ENCODE measurements at regions not wholly inside any gene's neighbourhood (a gene's known extent, or its start where the extent isn't known, plus 50 kb on each side); places are given as distances from the start of the nearest gene placed in this dataset.

DNA sequence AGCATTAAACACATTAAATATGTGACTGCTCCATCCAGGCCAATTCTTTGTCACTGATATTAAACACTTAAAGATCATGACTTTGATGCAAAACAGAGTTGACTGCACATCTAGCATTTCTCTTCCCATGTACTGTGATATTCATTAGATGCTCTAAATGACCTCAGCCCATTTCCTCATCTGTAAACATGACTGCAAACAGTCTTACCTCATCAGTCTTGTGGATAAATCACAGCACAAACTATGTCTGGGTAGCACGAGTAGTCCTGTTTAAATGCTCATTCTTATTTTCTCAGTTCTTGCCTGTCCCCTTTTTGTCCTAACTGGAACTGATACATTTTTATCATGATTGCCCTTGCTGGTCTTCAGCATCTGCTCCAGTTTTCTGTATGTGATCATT is 1974.8 kb upstream of the LRRTM1 start:
- H3K79me2 ChIP-seq (ENCODE audit: low read length), result no peaks in the 10 kb centered on the region
- no peak for TF ChIP-seq EZH2 (optimal IDR thresholded peaks at IDR 0.05; ENCODE audit: low read depth, low read length)
- no peak for TF ChIP-seq EZH2phosphoT487 (IDR thresholded peaks at IDR 0.05; ENCODE audit: low read length)
- TF ChIP-seq, protein P1, sequence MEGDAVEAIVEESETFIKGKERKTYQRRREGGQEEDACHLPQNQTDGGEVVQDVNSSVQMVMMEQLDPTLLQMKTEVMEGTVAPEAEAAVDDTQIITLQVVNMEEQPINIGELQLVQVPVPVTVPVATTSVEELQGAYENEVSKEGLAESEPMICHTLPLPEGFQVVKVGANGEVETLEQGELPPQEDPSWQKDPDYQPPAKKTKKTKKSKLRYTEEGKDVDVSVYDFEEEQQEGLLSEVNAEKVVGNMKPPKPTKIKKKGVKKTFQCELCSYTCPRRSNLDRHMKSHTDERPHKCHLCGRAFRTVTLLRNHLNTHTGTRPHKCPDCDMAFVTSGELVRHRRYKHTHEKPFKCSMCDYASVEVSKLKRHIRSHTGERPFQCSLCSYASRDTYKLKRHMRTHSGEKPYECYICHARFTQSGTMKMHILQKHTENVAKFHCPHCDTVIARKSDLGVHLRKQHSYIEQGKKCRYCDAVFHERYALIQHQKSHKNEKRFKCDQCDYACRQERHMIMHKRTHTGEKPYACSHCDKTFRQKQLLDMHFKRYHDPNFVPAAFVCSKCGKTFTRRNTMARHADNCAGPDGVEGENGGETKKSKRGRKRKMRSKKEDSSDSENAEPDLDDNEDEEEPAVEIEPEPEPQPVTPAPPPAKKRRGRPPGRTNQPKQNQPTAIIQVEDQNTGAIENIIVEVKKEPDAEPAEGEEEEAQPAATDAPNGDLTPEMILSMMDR (IDR thresholded peaks at IDR 0.05; ENCODE audit: low read length), result no peak
- H3K9me3 ChIP-seq (replicated peaks; ENCODE audit: insufficient read depth, low read length), result no peaks in the 10 kb centered on the region
- H3K9me2 ChIP-seq (replicated peaks; ENCODE audit: insufficient read depth, low read length), result no peaks in the 10 kb centered on the region
- no peak for DNase-seq
- H3K36me3 ChIP-seq (replicated peaks; ENCODE audit: insufficient read depth, low read length), result no peaks in the 10 kb centered on the region
- H3F3A ChIP-seq (ENCODE audit: insufficient read depth, low read length), result no peaks in the 10 kb centered on the region
- no peaks in the 10 kb centered on the region for H3K4me1 ChIP-seq (ENCODE audit: low read length)
- no peak overlapping the region for H3K4me2 ChIP-seq (ENCODE audit: low read depth, low read length)
- H3K27me3 ChIP-seq (replicated peaks; ENCODE audit: insufficient read depth, low read length), result no peaks in the 10 kb centered on the region
- H4K20me1 ChIP-seq (ENCODE audit: insufficient read depth, low read length), result no peaks in the 10 kb centered on the region
- no peak overlapping the region for H2AFZ ChIP-seq (ENCODE audit: low read length)
- H3K9ac ChIP-seq (ENCODE audit: low read length), result no peak overlapping the region
- no peak overlapping the region for H3K4me3 ChIP-seq (ENCODE audit: low read length)
- no peak overlapping the region for H3K27ac ChIP-seq (ENCODE audit: low read length)

DNA sequence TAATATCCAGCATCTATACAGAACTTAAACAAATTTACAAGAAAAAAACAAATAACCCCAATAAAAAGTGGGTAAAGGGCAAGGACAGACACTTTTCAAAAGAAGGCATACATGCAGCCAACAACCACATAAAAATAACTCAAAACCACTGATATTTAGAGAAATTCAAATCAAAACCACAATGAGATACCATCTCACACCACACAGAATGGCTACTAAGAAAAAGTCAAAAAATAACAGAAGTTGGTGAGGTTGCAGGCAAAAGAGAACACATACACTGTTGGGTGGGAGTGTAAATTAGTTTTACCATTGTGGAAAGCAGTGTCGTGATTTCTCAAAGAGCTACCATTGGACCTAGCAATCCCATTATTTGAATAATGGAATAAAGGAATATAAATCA is 1973.9 kb upstream of the LRRTM1 start:
- no peak overlapping the region for H3K4me2 ChIP-seq (ENCODE audit: low read depth, low read length)
- no peaks in the 10 kb centered on the region for H4K20me1 ChIP-seq (ENCODE audit: insufficient read depth, low read length)
- H3K36me3 ChIP-seq (replicated peaks; ENCODE audit: insufficient read depth, low read length), result no peaks in the 10 kb centered on the region
- no peaks in the 10 kb centered on the region for H3K9me3 ChIP-seq (replicated peaks; ENCODE audit: insufficient read depth, low read length)
- TF ChIP-seq, protein P1 (IDR thresholded peaks at IDR 0.05; ENCODE audit: low read length), result no peak
- TF ChIP-seq EZH2 (optimal IDR thresholded peaks at IDR 0.05; ENCODE audit: low read depth, low read length), result no peak
- no peak for TF ChIP-seq EZH2phosphoT487 (IDR thresholded peaks at IDR 0.05; ENCODE audit: low read length)
- H3K79me2 ChIP-seq (ENCODE audit: low read length), result no peaks in the 10 kb centered on the region
- H3K9me2 ChIP-seq (replicated peaks; ENCODE audit: insufficient read depth, low read length), result no peaks in the 10 kb centered on the region
- no peaks in the 10 kb centered on the region for H3K27me3 ChIP-seq (replicated peaks; ENCODE audit: insufficient read depth, low read length)
- DNase-seq, result peak; percentile 55
- H3K4me1 ChIP-seq (ENCODE audit: low read length), result no peaks in the 10 kb centered on the region
- no peak overlapping the region for H2AFZ ChIP-seq (ENCODE audit: low read length)
- H3K27ac ChIP-seq (ENCODE audit: low read length), result no peak overlapping the region
- H3K4me3 ChIP-seq (ENCODE audit: low read length), result no peak overlapping the region
- H3K9ac ChIP-seq (ENCODE audit: low read length), result no peak overlapping the region
- H3F3A ChIP-seq (ENCODE audit: insufficient read depth, low read length), result no peaks in the 10 kb centered on the region

DNA sequence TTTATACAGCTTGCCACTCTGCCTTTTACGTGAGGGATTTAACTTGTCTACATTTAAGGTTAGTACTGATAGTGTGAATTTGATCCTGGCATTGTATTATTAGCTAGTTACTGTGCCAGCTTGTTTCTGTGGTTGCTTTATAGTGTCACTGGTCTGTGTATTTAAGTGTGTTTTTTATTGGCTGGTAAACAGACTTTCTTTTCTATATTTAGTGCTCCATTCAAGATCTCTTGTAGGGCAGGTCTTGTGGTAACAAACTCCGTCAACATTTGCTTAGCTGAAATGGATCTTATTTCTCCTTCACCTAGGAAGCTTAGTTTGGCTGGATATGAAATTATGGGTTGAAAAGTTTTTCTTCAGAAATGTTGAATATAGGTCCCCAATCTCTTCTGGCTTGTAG is 1971.0 kb upstream of the LRRTM1 start:
- Histone ChIP-seq H3F3A (ENCODE audit: insufficient read depth, low read length) (no peaks in the 10 kb centered on the region), H2AFZ (ENCODE audit: low read length) (no peak overlapping the region), H4K20me1 (ENCODE audit: insufficient read depth, low read length) (no peaks in the 10 kb centered on the region), H3K27ac (ENCODE audit: low read length) (no peak overlapping the region), H3K9me3 (replicated peaks; ENCODE audit: insufficient read depth, low read length) (no peaks in the 10 kb centered on the region), H3K9ac (ENCODE audit: low read length) (no peak overlapping the region), H3K9me2 (replicated peaks; ENCODE audit: insufficient read depth, low read length) (no peaks in the 10 kb centered on the region), H3K36me3 (replicated peaks; ENCODE audit: insufficient read depth, low read length) (no peaks in the 10 kb centered on the region), H3K4me3 (ENCODE audit: low read length) (no peak overlapping the region), H3K79me2 (ENCODE audit: low read length) (no peaks in the 10 kb centered on the region), H3K27me3 (replicated peaks; ENCODE audit: insufficient read depth, low read length) (no peaks in the 10 kb centered on the region), H3K4me2 (ENCODE audit: low read depth, low read length) (no peak overlapping the region), H3K4me1 (ENCODE audit: low read length) (no peaks in the 10 kb centered on the region)
- DNase-seq, result no peak
- no peak for TF ChIP-seq EZH2phosphoT487 (IDR thresholded peaks at IDR 0.05; ENCODE audit: low read length)
- TF ChIP-seq, protein P1 (IDR thresholded peaks at IDR 0.05; ENCODE audit: low read length), result no peak
- TF ChIP-seq EZH2 (optimal IDR thresholded peaks at IDR 0.05; ENCODE audit: low read depth, low read length), result no peak
